ENCODE measurements at regions not wholly inside any gene's neighbourhood (a gene's known extent, or its start where the extent isn't known, plus 50 kb on each side); places are given as distances from the start of the nearest gene placed in this dataset.
A peak's percentile ranks its signal among the peaks of the same experiment; 100 is the strongest.

DNA sequence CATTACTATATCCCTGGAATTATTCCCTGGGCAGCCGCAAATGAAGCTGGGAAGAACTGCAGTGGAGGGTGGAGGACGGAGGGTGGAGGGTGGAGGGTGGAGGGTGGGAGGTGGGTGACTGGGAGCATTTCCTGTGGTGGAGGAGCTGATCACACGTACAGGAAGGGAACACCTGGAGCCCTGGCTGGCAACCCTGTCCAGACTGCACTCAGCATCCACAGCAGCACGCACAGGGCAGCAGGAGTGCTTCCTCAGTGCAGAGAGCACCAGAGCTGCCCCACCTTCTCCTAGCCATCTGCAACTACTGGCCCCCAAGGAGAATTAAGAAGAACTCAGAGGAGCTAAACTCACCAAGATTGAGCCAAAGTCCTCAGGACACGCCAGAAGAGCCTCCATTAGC is 249.9 kb downstream of the EIPR1 start (continued):
- TF ChIP-seq, protein P1, sequence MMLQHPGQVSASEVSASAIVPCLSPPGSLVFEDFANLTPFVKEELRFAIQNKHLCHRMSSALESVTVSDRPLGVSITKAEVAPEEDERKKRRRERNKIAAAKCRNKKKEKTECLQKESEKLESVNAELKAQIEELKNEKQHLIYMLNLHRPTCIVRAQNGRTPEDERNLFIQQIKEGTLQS (IDR thresholded peaks at IDR 0.05) = no peak
- TF ChIP-seq, protein P2, sequence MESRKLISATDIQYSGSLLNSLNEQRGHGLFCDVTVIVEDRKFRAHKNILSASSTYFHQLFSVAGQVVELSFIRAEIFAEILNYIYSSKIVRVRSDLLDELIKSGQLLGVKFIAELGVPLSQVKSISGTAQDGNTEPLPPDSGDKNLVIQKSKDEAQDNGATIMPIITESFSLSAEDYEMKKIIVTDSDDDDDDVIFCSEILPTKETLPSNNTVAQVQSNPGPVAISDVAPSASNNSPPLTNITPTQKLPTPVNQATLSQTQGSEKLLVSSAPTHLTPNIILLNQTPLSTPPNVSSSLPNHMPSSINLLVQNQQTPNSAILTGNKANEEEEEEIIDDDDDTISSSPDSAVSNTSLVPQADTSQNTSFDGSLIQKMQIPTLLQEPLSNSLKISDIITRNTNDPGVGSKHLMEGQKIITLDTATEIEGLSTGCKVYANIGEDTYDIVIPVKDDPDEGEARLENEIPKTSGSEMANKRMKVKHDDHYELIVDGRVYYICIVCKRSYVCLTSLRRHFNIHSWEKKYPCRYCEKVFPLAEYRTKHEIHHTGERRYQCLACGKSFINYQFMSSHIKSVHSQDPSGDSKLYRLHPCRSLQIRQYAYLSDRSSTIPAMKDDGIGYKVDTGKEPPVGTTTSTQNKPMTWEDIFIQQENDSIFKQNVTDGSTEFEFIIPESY (IDR thresholded peaks at IDR 0.05) = no peak
- TF ChIP-seq RXRA (IDR thresholded peaks at IDR 0.05) (no peak), SP1 (IDR thresholded peaks at IDR 0.05) (no peak), FOXA1 (IDR thresholded peaks at IDR 0.05) (no peak), TAF1 (conservative IDR thresholded peaks at IDR 0.05) (no peak), HNF4A (conservative IDR thresholded peaks at IDR 0.05) (no peak)

DNA sequence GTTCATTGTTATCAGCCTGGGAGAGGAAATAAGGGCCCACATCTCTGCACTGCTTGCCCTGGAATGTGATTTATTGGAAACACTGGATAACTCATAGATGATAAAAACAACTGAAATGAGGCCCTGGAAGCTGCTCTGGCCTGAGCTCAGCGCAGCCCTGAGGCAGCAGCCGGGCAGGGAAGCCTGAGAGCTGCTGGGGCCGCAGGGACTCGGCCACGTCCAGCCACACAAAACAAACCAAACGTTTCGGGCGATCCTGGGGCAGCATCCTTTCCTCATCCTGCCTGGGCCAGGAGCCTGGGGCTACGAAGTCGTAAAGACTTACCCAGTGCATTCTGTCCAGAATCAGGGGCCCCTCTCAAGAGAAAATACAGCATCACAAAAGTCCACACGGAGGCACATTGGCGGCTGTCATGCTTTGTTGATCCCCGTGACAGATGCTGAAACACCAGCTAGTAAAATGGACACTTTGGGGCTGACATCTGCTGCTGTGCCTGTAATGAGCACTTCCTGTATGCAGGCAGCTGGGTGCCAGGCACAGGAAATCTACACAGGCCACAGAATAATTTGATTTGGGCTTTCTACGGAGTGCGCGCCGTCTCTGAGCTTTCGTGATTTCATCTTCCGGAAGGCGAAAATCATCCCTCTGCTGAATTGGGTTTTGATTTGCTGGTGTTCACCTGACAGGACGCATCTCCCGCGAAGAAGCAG is 250.6 kb downstream of the EIPR1 start:
- Histone ChIP-seq H3K9ac (ENCODE audit: low read depth in 1 of 2, low read length in 2 of 2) (no peak overlapping the region), H3K27me3 (ENCODE audit: control insufficient read depth in 4 of 4, insufficient read depth in 4 of 4, low read length in 3 of 4) (no peaks in the 10 kb centered on the region), H3K9me3 (ENCODE audit: control insufficient read depth in 4 of 4, low read length in 3 of 4) (no peaks in the 10 kb centered on the region), H3K4me3 (ENCODE audit: low read depth in 1 of 3, low read length in 3 of 3) (no peak overlapping the region), H3K27ac (ENCODE audit: low read depth in 1 of 2, low read length in 2 of 2) (no peak overlapping the region), H3K36me3 (ENCODE audit: control insufficient read depth in 4 of 4, insufficient read depth in 3 of 4, low read depth in 1 of 4, low read length in 3 of 4) (no peaks in the 10 kb centered on the region), H3K4me1 (ENCODE audit: control insufficient read depth in 4 of 4, insufficient read depth in 4 of 4, low read length in 3 of 4) (no peaks in the 10 kb centered on the region)
- WGBS = 81% methylated on average over 23 of the region's 23 CpGs
- DNase-seq (ENCODE audit: low spot score) = no peak
- TF ChIP-seq YY1 (IDR thresholded peaks at IDR 0.05) = no peak

DNA sequence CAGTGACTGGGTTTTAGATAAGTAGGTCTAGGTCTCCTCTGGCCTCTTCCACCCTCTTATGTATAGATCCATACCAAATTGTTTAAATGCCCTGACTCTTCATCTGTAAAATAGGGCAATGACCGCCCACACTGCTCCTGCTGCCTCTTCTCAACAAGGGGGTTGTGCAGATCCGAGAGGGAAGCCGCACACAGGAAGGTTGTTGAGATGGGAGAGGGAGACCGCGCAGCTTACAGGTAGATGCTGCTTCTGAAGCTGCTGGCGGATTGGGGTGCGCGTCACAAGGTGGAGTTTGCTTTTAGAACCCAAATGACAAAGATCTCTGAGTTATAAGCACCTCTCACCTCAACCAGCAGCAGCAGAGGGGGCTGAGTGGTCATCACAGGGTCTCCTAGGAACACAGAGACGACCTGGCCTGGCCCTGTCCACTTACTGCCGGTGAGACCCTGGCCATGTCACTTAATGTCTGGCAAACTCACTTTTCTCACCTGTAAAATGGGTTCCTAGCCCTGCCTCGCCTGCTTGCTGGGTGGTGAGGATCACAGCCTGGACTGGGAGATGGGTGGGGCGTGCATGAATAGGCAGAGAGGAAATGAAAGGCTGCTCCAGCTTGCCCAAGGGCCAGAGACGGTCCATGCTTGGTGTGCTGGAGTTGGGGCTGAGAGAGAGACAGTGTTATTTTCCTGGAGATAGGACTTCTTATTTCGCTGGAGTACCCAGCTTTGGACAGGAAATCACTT is 251.3 kb downstream of the EIPR1 start:
- Histone ChIP-seq H3K9me3 (ENCODE audit: control insufficient read depth in 4 of 4, low read length in 3 of 4) (no peaks in the 10 kb centered on the region), H3K4me1 (ENCODE audit: control insufficient read depth in 4 of 4, insufficient read depth in 4 of 4, low read length in 3 of 4) (no peaks in the 10 kb centered on the region), H3K27me3 (ENCODE audit: control insufficient read depth in 4 of 4, insufficient read depth in 4 of 4, low read length in 3 of 4) (no peaks in the 10 kb centered on the region), H3K9ac (ENCODE audit: low read depth in 1 of 2, low read length in 2 of 2) (no peak overlapping the region), H3K36me3 (ENCODE audit: control insufficient read depth in 4 of 4, insufficient read depth in 3 of 4, low read depth in 1 of 4, low read length in 3 of 4) (no peaks in the 10 kb centered on the region), H3K27ac (ENCODE audit: low read depth in 1 of 2, low read length in 2 of 2) (no peak overlapping the region), H3K4me3 (ENCODE audit: low read depth in 1 of 3, low read length in 3 of 3) (no peak overlapping the region)
- WGBS = 87% methylated on average over 14 of the region's 14 CpGs
- TF ChIP-seq NR2F2 (IDR thresholded peaks at IDR 0.05) (peak; percentile 42), YY1 (IDR thresholded peaks at IDR 0.05) (no peak)
- no peak for DNase-seq (ENCODE audit: low spot score)

DNA sequence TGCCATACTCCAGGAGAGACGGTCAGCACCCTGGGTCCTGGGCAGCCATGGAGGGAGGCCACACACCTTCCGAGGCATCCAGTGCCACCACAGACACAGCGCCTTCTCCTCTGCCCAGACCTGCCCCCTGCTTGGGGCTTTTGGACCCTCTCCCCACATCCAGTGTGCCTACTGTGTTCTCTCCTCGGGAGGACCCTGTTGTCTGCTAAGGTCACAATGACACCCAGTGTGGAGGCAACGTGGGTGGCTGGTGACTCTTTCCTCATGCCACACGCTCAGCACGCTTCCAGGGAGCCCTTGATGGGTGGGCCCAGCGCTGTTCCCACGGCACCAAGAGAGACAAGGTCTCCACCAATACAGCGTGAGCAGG is 251.9 kb downstream of the EIPR1 start:
- Histone ChIP-seq H3K4me1 (ENCODE audit: control insufficient read depth in 4 of 4, insufficient read depth in 4 of 4, low read length in 3 of 4) (no peaks in the 10 kb centered on the region), H3K9me3 (ENCODE audit: control insufficient read depth in 4 of 4, low read length in 3 of 4) (no peaks in the 10 kb centered on the region), H3K36me3 (ENCODE audit: control insufficient read depth in 4 of 4, insufficient read depth in 3 of 4, low read depth in 1 of 4, low read length in 3 of 4) (no peaks in the 10 kb centered on the region), H3K27me3 (ENCODE audit: control insufficient read depth in 4 of 4, insufficient read depth in 4 of 4, low read length in 3 of 4) (no peaks in the 10 kb centered on the region), H3K27ac (ENCODE audit: low read depth in 1 of 2, low read length in 2 of 2) (no peak overlapping the region), H3K9ac (ENCODE audit: low read depth in 1 of 2, low read length in 2 of 2) (no peak overlapping the region), H3K4me3 (ENCODE audit: low read depth in 1 of 3, low read length in 3 of 3) (no peak overlapping the region)
- no peak for DNase-seq (ENCODE audit: low spot score)
- 87% methylated on average over 10 of the region's 10 CpGs for WGBS
- TF ChIP-seq, protein P3, sequence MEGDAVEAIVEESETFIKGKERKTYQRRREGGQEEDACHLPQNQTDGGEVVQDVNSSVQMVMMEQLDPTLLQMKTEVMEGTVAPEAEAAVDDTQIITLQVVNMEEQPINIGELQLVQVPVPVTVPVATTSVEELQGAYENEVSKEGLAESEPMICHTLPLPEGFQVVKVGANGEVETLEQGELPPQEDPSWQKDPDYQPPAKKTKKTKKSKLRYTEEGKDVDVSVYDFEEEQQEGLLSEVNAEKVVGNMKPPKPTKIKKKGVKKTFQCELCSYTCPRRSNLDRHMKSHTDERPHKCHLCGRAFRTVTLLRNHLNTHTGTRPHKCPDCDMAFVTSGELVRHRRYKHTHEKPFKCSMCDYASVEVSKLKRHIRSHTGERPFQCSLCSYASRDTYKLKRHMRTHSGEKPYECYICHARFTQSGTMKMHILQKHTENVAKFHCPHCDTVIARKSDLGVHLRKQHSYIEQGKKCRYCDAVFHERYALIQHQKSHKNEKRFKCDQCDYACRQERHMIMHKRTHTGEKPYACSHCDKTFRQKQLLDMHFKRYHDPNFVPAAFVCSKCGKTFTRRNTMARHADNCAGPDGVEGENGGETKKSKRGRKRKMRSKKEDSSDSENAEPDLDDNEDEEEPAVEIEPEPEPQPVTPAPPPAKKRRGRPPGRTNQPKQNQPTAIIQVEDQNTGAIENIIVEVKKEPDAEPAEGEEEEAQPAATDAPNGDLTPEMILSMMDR (IDR thresholded peaks at IDR 0.05; ENCODE audit: low read depth, low read length, missing input control) = no peak
- no peak for TF ChIP-seq EGR1 (IDR thresholded peaks at IDR 0.05; ENCODE audit: low read depth in 2 of 2)
- no peak for TF ChIP-seq GABPA (IDR thresholded peaks at IDR 0.05 in 1 of 2, conservative IDR thresholded peaks at IDR 0.05 in 1 of 2)
- TF ChIP-seq RXRA (IDR thresholded peaks at IDR 0.05) = no peak
- no peak for TF ChIP-seq SP1 (IDR thresholded peaks at IDR 0.05)
- TF ChIP-seq HNF4G (IDR thresholded peaks at IDR 0.05) = no peak
- TF ChIP-seq HNF4A (conservative IDR thresholded peaks at IDR 0.05) = no peak
- TF ChIP-seq, protein P4, sequence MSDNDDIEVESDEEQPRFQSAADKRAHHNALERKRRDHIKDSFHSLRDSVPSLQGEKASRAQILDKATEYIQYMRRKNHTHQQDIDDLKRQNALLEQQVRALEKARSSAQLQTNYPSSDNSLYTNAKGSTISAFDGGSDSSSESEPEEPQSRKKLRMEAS (IDR thresholded peaks at IDR 0.05) = no peak
- no peak for TF ChIP-seq TAF1 (conservative IDR thresholded peaks at IDR 0.05)
- no peak for TF ChIP-seq NR2F2 (IDR thresholded peaks at IDR 0.05)
- no peak for TF ChIP-seq RAD21 (IDR thresholded peaks at IDR 0.05)
- TF ChIP-seq, protein P5, sequence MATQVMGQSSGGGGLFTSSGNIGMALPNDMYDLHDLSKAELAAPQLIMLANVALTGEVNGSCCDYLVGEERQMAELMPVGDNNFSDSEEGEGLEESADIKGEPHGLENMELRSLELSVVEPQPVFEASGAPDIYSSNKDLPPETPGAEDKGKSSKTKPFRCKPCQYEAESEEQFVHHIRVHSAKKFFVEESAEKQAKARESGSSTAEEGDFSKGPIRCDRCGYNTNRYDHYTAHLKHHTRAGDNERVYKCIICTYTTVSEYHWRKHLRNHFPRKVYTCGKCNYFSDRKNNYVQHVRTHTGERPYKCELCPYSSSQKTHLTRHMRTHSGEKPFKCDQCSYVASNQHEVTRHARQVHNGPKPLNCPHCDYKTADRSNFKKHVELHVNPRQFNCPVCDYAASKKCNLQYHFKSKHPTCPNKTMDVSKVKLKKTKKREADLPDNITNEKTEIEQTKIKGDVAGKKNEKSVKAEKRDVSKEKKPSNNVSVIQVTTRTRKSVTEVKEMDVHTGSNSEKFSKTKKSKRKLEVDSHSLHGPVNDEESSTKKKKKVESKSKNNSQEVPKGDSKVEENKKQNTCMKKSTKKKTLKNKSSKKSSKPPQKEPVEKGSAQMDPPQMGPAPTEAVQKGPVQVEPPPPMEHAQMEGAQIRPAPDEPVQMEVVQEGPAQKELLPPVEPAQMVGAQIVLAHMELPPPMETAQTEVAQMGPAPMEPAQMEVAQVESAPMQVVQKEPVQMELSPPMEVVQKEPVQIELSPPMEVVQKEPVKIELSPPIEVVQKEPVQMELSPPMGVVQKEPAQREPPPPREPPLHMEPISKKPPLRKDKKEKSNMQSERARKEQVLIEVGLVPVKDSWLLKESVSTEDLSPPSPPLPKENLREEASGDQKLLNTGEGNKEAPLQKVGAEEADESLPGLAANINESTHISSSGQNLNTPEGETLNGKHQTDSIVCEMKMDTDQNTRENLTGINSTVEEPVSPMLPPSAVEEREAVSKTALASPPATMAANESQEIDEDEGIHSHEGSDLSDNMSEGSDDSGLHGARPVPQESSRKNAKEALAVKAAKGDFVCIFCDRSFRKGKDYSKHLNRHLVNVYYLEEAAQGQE (IDR thresholded peaks at IDR 0.05) = no peak
- TF ChIP-seq YY1 (IDR thresholded peaks at IDR 0.05) = no peak

Measured in liver (tissue), 8 donors.